ENCODE measurements at regions not wholly inside any gene's neighbourhood (a gene's known extent, or its start where the extent isn't known, plus 50 kb on each side); places are given as distances from the start of the nearest gene placed in this dataset.
"Not testable (repeated sequence)": the region's sequence is repeated elsewhere in the genome, so short reads cannot be mapped to it uniquely, and the experiment has no call there.

DNA sequence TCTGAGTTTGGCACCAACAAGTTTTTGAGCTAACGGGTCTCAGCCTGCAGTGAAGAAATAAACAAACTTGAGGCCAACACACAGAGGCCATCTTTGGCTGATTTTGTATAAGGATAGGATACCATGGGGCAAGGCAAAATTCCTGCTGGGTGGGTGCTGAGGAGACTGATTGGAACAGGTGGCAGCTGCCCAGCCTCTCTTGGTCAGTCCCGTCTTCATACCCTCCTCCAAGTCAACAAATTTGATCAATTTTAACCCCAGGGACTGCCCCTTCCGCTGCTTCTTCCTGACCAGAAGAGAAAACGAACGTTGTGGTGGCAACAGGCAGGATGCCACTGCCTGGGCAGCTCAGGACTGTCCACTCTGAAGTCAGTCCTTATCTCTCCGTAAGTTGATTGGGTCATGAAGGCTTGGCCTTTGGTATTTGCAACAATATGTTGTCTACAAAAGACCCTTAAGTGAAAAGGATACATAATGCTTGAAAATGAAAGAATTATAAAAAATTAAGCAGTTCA lies 139.3 kb downstream of the SPP2 start:
- Mint-ChIP-seq H3K27me3 (peaks cover 6% of the 10 kb centered on the region), H3K4me3 (no peak overlapping the region), H3K4me1 (ENCODE audit: low read depth) (no peaks in the 10 kb centered on the region), H3K36me3 (ENCODE audit: low read depth) (no peaks in the 10 kb centered on the region), H3K27ac (no peak overlapping the region), H3K9me3 (no peaks in the 10 kb centered on the region)
- intact Hi-C loops (cut with micrococcal nuclease) = no loop called here

DNA sequence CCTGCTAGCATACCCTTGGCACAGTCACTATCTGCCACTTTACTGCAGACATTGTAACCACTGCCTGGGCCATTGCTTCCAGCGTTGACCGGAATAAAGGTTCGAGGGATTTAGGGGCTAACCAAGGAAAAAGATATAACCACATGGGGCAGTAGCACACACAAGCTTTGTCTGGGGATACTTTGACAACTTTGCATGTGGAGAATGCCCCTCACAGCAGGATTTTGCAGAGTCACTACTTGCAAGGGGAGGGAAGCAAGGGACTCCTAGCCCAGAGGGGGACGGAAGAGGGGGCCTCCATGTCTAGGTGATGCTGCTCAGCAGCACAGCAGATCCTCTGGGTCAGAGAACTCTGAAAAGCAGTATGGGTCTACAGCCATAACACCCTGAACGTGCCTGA lies 138.7 kb downstream of the SPP2 start:
- Mint-ChIP-seq H3K9me3 (no peaks in the 10 kb centered on the region), H3K36me3 (ENCODE audit: low read depth) (no peaks in the 10 kb centered on the region), H3K4me1 (ENCODE audit: low read depth) (no peaks in the 10 kb centered on the region), H3K27ac (no peak overlapping the region), H3K4me3 (no peak overlapping the region), H3K27me3 (peaks cover 5% of the 10 kb centered on the region)
- intact Hi-C loops (cut with micrococcal nuclease) = no loop called here

DNA sequence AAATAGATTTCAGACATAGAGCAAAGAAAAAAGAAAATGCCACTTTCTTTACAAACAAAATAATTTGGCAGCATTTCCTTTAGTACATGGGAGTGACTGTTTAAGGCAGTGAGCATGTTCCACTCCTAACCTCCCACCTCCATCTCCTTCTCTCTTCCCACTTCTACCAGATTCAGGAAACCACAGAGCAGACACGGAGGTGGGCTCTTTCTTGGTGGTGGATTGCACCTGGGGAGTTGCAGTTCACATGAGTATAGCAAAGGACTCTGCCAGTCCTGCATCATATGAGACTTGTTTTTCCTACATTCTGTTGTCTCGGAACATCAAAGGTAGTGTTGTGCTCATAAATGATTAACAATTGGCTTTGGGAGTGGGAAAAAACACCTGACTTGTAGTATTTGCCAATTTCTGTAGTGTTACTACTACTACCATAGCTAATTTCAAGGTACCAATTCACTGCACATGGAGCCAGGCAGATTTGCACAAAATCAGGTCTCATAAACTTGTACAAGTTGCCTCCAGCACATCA lies 137.2 kb downstream of the SPP2 start:
- intact Hi-C loops (cut with micrococcal nuclease) = no loop called here
- H3K27me3 Mint-ChIP-seq = peaks cover 10% of the 10 kb centered on the region
- no peaks in the 10 kb centered on the region for H3K9me3 Mint-ChIP-seq
- H3K4me3 Mint-ChIP-seq = no peak overlapping the region
- H3K27ac Mint-ChIP-seq = no peak overlapping the region
- H3K36me3 Mint-ChIP-seq (ENCODE audit: low read depth) = no peaks in the 10 kb centered on the region
- no peaks in the 10 kb centered on the region for H3K4me1 Mint-ChIP-seq (ENCODE audit: low read depth)

DNA sequence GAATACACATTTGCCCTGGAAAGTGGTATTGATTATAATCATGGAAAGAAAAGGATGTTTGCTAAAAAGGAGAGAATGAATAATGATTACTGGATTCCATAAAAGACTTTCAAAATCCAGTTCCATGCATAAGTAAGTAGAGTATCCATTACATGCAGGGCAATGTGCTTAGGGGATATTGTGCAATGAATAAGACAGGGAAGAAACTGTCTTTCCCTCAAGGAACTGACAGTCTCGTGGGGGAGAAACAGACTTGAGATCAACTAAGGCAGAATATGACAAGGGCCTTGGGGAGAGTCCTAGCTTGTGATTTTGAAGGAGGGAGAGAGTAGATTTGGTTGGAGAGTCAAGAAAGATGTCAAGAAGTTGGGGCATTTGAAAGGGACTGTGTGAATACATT lies 130.6 kb downstream of the SPP2 start:
- Mint-ChIP-seq H3K27ac (no peak overlapping the region), H3K27me3 (peaks cover 13% of the 10 kb centered on the region), H3K4me3 (no peak overlapping the region), H3K9me3 (no peaks in the 10 kb centered on the region), H3K4me1 (ENCODE audit: low read depth) (no peaks in the 10 kb centered on the region), H3K36me3 (ENCODE audit: low read depth) (no peaks in the 10 kb centered on the region)
- intact Hi-C loops (cut with micrococcal nuclease) = no loop called here

DNA sequence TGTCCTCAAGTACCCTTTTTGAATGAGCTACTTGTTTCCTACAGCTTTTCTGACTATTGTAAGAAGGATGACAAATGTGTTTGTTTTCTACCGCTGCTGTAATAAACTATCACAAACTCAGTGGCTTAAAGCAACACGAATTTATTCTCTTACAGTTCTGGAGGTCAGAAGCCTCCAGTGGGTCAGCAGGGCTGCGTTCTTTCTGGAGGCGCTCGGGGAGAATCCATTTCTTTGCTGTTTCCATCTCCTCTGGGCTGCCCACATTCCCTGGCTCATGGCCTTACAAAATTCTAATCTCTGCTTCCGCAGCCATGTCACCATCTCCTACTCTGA lies 128.5 kb downstream of the SPP2 start:
- Mint-ChIP-seq H3K4me1 (ENCODE audit: low read depth) (no peaks in the 10 kb centered on the region), H3K36me3 (ENCODE audit: low read depth) (no peaks in the 10 kb centered on the region), H3K27me3 (peaks cover 13% of the 10 kb centered on the region), H3K9me3 (no peaks in the 10 kb centered on the region), H3K4me3 (no peak overlapping the region), H3K27ac (no peak overlapping the region)
- intact Hi-C loops (cut with micrococcal nuclease) = no loop called here

DNA sequence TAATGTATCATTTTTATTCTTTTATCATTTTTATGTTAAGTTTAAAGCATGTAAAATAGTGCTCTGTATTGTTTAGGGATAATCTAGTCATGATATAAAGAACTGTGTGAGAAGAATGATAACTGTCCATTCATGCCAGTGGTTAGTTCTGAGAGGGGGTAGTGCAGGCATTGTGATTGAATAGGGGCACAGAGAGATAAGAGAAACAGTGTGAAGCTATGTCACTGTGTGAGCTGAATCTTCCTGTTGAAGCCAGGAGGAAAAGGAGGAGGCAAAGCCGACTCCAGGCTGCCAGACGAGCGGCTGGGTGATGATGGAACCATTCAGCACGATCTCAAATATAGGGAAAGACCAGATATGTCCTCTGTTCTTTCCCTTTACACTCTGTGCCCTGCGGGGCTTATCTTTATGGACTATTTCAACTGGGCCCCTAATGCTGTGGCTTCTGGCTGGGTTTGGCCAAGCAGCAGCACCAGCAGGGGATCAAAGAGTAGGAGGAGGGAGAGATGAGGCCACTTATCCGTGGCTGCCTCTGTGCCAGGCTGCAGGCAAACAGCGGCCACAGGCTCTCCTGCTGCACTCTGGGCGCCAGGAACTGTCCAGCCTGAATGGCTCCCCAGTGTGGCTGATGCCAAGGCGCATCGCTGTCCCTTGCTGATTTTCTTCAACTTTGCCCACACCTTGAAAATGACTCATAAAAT lies 128.0 kb downstream of the SPP2 start:
- Mint-ChIP-seq H3K36me3 (ENCODE audit: low read depth) (no peaks in the 10 kb centered on the region), H3K27me3 (peaks cover 9% of the 10 kb centered on the region), H3K4me3 (no peak overlapping the region), H3K27ac (no peak overlapping the region), H3K9me3 (no peaks in the 10 kb centered on the region), H3K4me1 (ENCODE audit: low read depth) (no peaks in the 10 kb centered on the region)
- intact Hi-C loops (cut with micrococcal nuclease) = no loop called here

DNA sequence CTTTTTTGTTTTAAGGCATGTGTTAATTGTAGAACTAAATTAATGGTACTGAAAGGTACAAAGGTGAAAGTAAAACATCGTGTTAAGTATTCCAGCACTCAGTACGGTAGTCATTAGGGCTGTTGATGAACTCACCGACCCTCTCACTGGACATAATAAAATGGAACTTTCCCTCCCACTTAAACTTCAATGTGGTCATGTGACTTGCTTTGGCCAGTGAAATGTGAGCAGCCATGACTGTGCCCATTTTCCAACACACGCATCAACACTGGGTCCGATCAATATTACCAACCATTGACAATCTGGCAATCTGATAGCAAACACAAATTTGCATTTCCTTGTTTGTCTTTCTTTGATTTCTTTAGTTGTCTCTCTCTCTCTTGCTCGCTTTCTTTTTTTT lies 125.1 kb downstream of the SPP2 start:
- H3K4me3 Mint-ChIP-seq = no peak overlapping the region
- no peak overlapping the region for H3K27ac Mint-ChIP-seq
- no peaks in the 10 kb centered on the region for H3K4me1 Mint-ChIP-seq (ENCODE audit: low read depth)
- peaks cover 6% of the 10 kb centered on the region for H3K27me3 Mint-ChIP-seq
- no peaks in the 10 kb centered on the region for H3K9me3 Mint-ChIP-seq
- intact Hi-C loops (cut with micrococcal nuclease) = no loop called here
- no peaks in the 10 kb centered on the region for H3K36me3 Mint-ChIP-seq (ENCODE audit: low read depth)

DNA sequence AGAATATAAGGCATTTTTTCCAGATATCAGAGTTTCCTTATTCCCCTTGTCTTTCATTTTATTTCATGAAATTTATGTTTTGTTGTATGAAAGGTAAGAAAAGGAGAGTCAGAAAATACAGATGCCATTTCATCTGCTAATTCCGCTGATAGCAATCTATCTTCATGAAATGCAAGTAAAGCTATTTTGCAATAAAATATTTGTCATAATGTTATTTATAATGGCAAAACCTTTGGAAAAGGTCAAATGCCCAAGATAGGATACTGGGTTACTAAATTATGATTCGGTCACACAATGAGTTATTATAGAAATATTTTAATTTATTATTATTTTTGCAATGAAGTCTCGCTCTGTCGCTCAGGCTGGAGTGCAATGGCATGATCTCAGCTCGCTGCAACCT lies 124.2 kb downstream of the SPP2 start:
- intact Hi-C loops (cut with micrococcal nuclease) = no loop called here
- H3K27ac Mint-ChIP-seq = no peak overlapping the region
- H3K36me3 Mint-ChIP-seq (ENCODE audit: low read depth) = no peaks in the 10 kb centered on the region
- H3K4me1 Mint-ChIP-seq (ENCODE audit: low read depth) = no peaks in the 10 kb centered on the region
- H3K27me3 Mint-ChIP-seq = peaks cover 6% of the 10 kb centered on the region
- H3K4me3 Mint-ChIP-seq = no peak overlapping the region
- H3K9me3 Mint-ChIP-seq = no peaks in the 10 kb centered on the region

DNA sequence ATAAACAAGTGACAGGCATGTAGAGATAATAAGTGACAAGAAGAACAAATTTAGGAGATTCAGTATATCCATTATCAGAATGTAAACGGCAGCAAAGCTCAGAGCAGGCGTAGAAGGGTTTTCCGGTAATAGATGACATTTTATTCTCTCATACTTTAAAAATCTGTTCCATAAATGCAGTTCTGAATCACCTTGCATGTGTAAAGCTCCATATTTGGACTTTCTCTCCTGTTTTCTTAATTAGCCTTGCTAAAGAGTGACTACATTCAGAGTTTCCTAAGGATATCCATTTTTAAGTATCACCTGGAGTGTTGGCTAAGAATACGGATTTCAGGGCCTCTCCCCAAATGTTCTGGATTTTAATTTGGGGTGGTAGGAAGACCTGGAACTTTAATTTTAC lies 122.0 kb downstream of the SPP2 start:
- H3K36me3 Mint-ChIP-seq (ENCODE audit: low read depth) = no peaks in the 10 kb centered on the region
- no peak overlapping the region for H3K27ac Mint-ChIP-seq
- intact Hi-C loops (cut with micrococcal nuclease) = no loop called here
- H3K9me3 Mint-ChIP-seq = no peaks in the 10 kb centered on the region
- H3K27me3 Mint-ChIP-seq = peaks cover 1% of the 10 kb centered on the region
- H3K4me3 Mint-ChIP-seq = no peak overlapping the region
- H3K4me1 Mint-ChIP-seq (ENCODE audit: low read depth) = no peaks in the 10 kb centered on the region

DNA sequence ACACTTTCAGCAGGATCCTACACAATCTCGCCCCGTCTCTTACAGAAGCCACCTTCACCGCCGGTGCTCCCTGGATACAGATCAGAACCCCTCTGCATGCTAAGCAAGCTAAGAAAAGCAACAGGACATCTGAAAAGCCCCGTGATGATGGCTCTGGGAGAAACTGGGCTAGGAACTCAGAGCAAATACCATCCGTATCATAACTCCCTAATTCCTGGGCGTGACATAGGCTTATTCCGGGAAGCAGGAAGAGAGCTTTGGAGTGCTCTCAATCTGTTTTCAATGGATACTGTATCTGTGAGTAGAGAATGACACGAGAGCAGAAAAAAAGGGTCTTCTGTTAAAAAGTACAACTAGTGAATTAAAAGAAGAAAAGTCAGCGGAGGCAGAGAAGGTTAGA lies 121.6 kb downstream of the SPP2 start:
- Mint-ChIP-seq H3K36me3 (ENCODE audit: low read depth) (no peaks in the 10 kb centered on the region), H3K9me3 (no peaks in the 10 kb centered on the region), H3K27ac (no peak overlapping the region), H3K4me1 (ENCODE audit: low read depth) (no peaks in the 10 kb centered on the region), H3K4me3 (no peak overlapping the region), H3K27me3 (peaks cover 1% of the 10 kb centered on the region)
- intact Hi-C loops (cut with micrococcal nuclease) = no loop called here

DNA sequence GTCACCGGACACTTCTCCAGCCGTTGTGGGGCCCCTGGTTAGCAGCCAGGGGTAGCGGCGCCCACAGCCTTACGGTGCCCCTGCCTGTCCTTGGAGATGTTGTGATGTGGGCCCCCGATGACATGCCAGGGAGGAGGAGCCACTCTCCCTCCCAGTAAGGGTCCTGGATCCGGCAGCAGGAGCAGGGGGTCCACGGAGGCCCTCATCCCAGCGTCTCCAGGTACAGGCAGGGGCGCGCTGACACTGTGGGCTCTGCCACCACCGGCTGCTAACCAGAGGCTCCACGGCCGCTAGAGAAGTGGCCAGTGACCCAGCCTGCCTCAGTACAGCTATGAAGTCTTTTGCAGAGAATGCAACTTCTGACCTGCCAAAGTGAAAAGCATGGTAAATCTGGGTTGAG lies 121.2 kb downstream of the SPP2 start:
- H3K36me3 Mint-ChIP-seq (ENCODE audit: low read depth) = no peaks in the 10 kb centered on the region
- no peaks in the 10 kb centered on the region for H3K9me3 Mint-ChIP-seq
- H3K4me1 Mint-ChIP-seq (ENCODE audit: low read depth) = no peaks in the 10 kb centered on the region
- no peak overlapping the region for H3K4me3 Mint-ChIP-seq
- peaks cover under 1% of the 10 kb centered on the region for H3K27me3 Mint-ChIP-seq
- intact Hi-C loops (cut with micrococcal nuclease) = no loop called here
- H3K27ac Mint-ChIP-seq = no peak overlapping the region

DNA sequence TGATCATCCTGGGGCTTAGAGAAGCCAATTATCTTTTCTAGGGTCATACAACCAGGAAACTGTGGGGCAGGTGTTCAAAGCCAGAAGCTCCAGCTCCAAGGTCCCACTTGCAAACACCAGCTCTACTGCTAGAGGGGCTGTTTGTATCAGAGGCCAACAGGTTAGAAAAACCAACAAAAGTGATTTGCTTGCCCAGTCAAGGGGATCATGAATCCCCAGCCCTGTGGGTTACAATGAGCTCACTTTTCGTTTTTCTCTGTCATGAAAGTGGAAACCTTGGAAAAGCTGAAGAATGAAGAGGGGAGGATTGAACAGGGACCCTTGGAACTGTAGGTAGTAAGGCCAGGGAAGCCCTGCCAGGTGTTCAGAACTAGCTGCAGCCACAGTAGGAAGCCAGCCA lies 119.2 kb downstream of the SPP2 start:
- no peaks in the 10 kb centered on the region for H3K36me3 Mint-ChIP-seq (ENCODE audit: low read depth)
- intact Hi-C loops (cut with micrococcal nuclease) = no loop called here
- peaks cover 2% of the 10 kb centered on the region for H3K27me3 Mint-ChIP-seq
- no peaks in the 10 kb centered on the region for H3K4me1 Mint-ChIP-seq (ENCODE audit: low read depth)
- no peaks in the 10 kb centered on the region for H3K9me3 Mint-ChIP-seq
- H3K27ac Mint-ChIP-seq = no peak overlapping the region
- no peak overlapping the region for H3K4me3 Mint-ChIP-seq

DNA sequence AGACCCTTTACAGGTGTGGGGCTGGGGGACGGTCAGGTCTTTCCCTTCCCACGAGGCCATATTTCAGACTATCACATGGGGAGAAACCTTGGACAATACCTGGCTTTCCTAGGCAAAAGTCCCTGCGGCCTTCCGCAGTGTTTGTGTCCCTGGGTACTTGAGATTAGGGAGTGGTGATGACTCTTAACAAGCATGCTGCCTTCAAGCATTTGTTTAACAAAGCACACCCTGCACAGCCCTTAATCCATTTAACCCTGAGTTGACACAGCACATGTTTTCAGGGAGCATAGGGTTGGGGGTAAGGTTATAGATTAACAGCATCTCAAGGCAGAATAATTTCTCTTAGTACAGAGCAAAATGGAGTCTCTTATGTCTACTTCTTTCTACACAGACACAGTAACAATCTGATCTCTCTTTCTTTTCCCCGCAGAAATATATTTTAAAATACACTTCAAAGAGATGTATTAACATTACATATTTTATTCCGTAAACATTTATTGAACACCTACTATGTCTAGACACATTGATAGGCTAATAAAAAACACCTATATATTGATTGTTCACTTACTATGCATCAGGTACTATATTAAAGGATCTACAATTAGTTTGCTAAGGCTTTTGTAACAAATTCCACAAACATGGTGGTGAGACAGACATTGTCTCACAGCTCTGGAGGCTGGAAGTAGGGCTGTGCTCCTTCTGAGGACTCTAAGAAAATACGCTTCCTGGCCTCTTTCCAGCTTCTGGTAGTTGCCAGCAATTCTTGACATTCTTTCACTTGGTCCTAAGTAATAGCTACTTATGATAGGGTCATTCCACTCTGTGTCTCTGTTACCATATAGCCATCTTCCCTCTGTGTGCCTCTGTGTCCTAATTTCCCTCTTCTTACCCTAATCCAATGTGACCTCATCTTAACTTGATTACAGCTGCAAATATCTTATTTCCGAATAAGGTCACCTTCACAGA lies 118.4 kb downstream of the SPP2 start:
- intact Hi-C loops (cut with micrococcal nuclease); H3K27ac Mint-ChIP-seq; H3K36me3 Mint-ChIP-seq (ENCODE audit: low read depth); H3K4me1 Mint-ChIP-seq (ENCODE audit: low read depth); H3K9me3 Mint-ChIP-seq; H3K4me3 Mint-ChIP-seq; H3K27me3 Mint-ChIP-seq: not testable (repeated sequence)

DNA sequence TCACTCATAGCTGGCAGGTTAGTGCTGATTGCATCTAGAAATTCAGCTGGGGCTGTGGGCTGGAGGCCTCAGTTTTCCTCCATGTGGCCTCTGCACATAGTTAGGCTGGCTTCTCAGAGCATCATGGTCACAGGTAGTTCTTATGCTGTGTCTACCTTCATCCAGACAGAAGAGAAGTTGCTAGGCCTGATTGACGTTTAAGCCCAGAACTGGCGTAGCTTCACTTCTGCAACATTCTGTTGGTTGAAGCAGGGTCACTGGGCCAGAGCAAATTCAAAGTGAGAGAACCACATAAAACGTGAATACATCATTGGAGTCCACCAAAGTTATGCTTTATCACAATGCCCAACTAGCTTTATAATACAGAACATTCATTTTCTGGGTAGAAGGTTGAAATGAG lies 116.0 kb downstream of the SPP2 start:
- Mint-ChIP-seq H3K4me1 (ENCODE audit: low read depth) (no peaks in the 10 kb centered on the region), H3K9me3 (no peaks in the 10 kb centered on the region), H3K4me3 (no peak overlapping the region), H3K36me3 (ENCODE audit: low read depth) (no peaks in the 10 kb centered on the region), H3K27me3 (peaks cover 5% of the 10 kb centered on the region), H3K27ac (no peak overlapping the region)
- intact Hi-C loops (cut with micrococcal nuclease) = no loop called here

Data from dendritic cell treated with granulocyte-macrophage colony-stimulating factor and Interleukin-4, amounts not matched to agents 40 ng/mL and 50 ng/mL, for 4 days (primary cell).